ENCODE measurements at regions not wholly inside any gene's neighbourhood (a gene's known extent, or its start where the extent isn't known, plus 50 kb on each side); places are given as distances from the start of the nearest gene placed in this dataset.

GRCh38 chr16:63453261-63453660 is 1417.0 kb upstream of the CDH8 start:
- TF ChIP-seq CTCF (conservative IDR thresholded peaks at IDR 0.05) = no peak
- TF ChIP-seq ZFX (IDR thresholded peaks at IDR 0.05) = no peak
- no peak overlapping the region for H3K27ac ChIP-seq

GRCh38 chr16:63447121-63447520 is 1410.9 kb upstream of the CDH8 start:
- no peak for TF ChIP-seq ZFX (IDR thresholded peaks at IDR 0.05)

GRCh38 chr16:63442246-63442645 is 1406.0 kb upstream of the CDH8 start:
- TF ChIP-seq CTCF (conservative IDR thresholded peaks at IDR 0.05) (no peak), ZFX (IDR thresholded peaks at IDR 0.05) (no peak)
- H3K27ac ChIP-seq = no peak overlapping the region

More at GRCh38 chr16:63447121-63447520, 1410.9 kb upstream of the CDH8 start:
- H3K27ac ChIP-seq = no peak overlapping the region

- no peak for TF ChIP-seq ZFX (IDR thresholded peaks at IDR 0.05)
- no peak for TF ChIP-seq CTCF (conservative IDR thresholded peaks at IDR 0.05)
- H3K27ac ChIP-seq = no peak overlapping the region
Observed at GRCh38 chr16:63426275-63426870, 1390.1 kb upstream of the CDH8 start.

GRCh38 chr16:63422715-63423114 is 1386.5 kb upstream of the CDH8 start:
- TF ChIP-seq CTCF (conservative IDR thresholded peaks at IDR 0.05) (no peak), ZFX (IDR thresholded peaks at IDR 0.05) (no peak)

GRCh38 chr16:63416712-63417111 is 1380.5 kb upstream of the CDH8 start:
- no peak overlapping the region for H3K27ac ChIP-seq
- TF ChIP-seq ZFX (IDR thresholded peaks at IDR 0.05) (no peak), CTCF (conservative IDR thresholded peaks at IDR 0.05) (no peak)

More at GRCh38 chr16:63422715-63423114, 1386.5 kb upstream of the CDH8 start:
- H3K27ac ChIP-seq = no peak overlapping the region

- H3K27ac ChIP-seq = no peak overlapping the region
- no peak for TF ChIP-seq ZFX (IDR thresholded peaks at IDR 0.05)
- TF ChIP-seq CTCF (conservative IDR thresholded peaks at IDR 0.05) = no peak
Observed at GRCh38 chr16:63415014-63415413, 1378.8 kb upstream of the CDH8 start.

- no peak overlapping the region for H3K27ac ChIP-seq
- TF ChIP-seq ZFX (IDR thresholded peaks at IDR 0.05) = no peak
- no peak for TF ChIP-seq CTCF (conservative IDR thresholded peaks at IDR 0.05)
Observed at GRCh38 chr16:63410594-63410993, 1374.4 kb upstream of the CDH8 start.

Measured in C4-2B (cell line).